NCI-H2107 (cell line): ENCODE measurements at regions not wholly inside any gene's neighbourhood (a gene's known extent, or its start where the extent isn't known, plus 50 kb on each side); places are given as distances from the start of the nearest gene placed in this dataset.

ENCODE experiments used
- DNase-seq: peaks from one replicate; lab custom pipeline; 2025; lab: John Stamatoyannopoulos, UW

- no peak for DNase-seq
Observed at GRCh38 chr3:162125790-162126189, 629.2 kb downstream of the OTOL1 start.

- no peak for DNase-seq
Observed at GRCh38 chr3:162130582-162130981, 634.0 kb downstream of the OTOL1 start.

GRCh38 chr3:162132981-162133380, 636.4 kb downstream of the OTOL1 start:
- DNase-seq: no peak

- no peak for DNase-seq
Observed at GRCh38 chr3:162134571-162134970, 638.0 kb downstream of the OTOL1 start.

GRCh38 chr3:162136136-162136535, 639.5 kb downstream of the OTOL1 start:
- no peak for DNase-seq

GRCh38 chr3:162138509-162138908, 641.9 kb downstream of the OTOL1 start:
- DNase-seq: no peak

GRCh38 chr3:162139841-162140240, 643.2 kb downstream of the OTOL1 start:
- no peak for DNase-seq

- DNase-seq: no peak
Observed at GRCh38 chr3:162141272-162141791, 644.7 kb downstream of the OTOL1 start.

- no peak for DNase-seq
Observed at GRCh38 chr3:162142511-162142910, 645.9 kb downstream of the OTOL1 start.

GRCh38 chr3:162143180-162143579, 646.6 kb downstream of the OTOL1 start:
- no peak for DNase-seq

GRCh38 chr3:162147996-162148395, 651.4 kb downstream of the OTOL1 start:
- DNase-seq: no peak

GRCh38 chr3:162150790-162151189, 654.2 kb downstream of the OTOL1 start:
- DNase-seq: no peak

- DNase-seq: no peak
Observed at GRCh38 chr3:162152636-162153035, 656.0 kb downstream of the OTOL1 start.

GRCh38 chr3:162161595-162161994, 665.0 kb downstream of the OTOL1 start:
- DNase-seq: no peak

GRCh38 chr3:162165346-162165745, 668.7 kb downstream of the OTOL1 start:
- no peak for DNase-seq

GRCh38 chr3:162166543-162166942, 669.9 kb downstream of the OTOL1 start:
- DNase-seq: no peak

- no peak for DNase-seq
Observed at GRCh38 chr3:162168715-162169114, 672.1 kb downstream of the OTOL1 start.

- no peak for DNase-seq
Observed at GRCh38 chr3:162170581-162170980, 674.0 kb downstream of the OTOL1 start.

- DNase-seq: no peak
Observed at GRCh38 chr3:162171970-162172369, 675.4 kb downstream of the OTOL1 start.

- DNase-seq: no peak
Observed at GRCh38 chr3:162175145-162175544, 678.5 kb downstream of the OTOL1 start.

GRCh38 chr3:162175878-162176277, 679.3 kb downstream of the OTOL1 start:
- DNase-seq: no peak

GRCh38 chr3:162183440-162183839, 686.8 kb downstream of the OTOL1 start:
- no peak for DNase-seq

GRCh38 chr3:162192340-162193029, 695.9 kb downstream of the OTOL1 start:
- DNase-seq: no peak
